Heart left ventricle (tissue), 16 donors: ENCODE measurements at regions not wholly inside any gene's neighbourhood (a gene's known extent, or its start where the extent isn't known, plus 50 kb on each side); places are given as distances from the start of the nearest gene placed in this dataset.

Source experiments
- ATAC-seq, 4 donors: fragments of 200-7000 bp; cut with Tn5 transposase; one replicate each; pipeline ENCODE4 v1.9.1; 2020 to 2022; ENCODE audit warnings: moderate library complexity in 4 of 4, mild to moderate bottlenecking in 3 of 4, moderate number of reproducible peaks in 1 of 4
- DNase-seq, 5 donors: peaks; one replicate each; pipeline ENCODE4 v3.0.0-alpha.2; 2020
- H3K27ac ChIP-seq, 12 donors: fragments of 200-600 bp; sonication (generic) in 4 of 12; one replicate each; pipeline versions ENCODE4 v1.5.0 to v1.8.0; 2016 to 2022; ENCODE audit warnings: mild to moderate bottlenecking in 2 of 12
- H3K27me3 ChIP-seq, 9 donors: fragments of 200-600 bp; sonication (generic) in 2 of 9; one replicate each; pipeline versions ENCODE4 v1.5.1 to v1.8.0; 2016 to 2022; ENCODE audit warnings: mild to moderate bottlenecking in 3 of 9
- H3K36me3 ChIP-seq, 9 donors: fragments of 200-600 bp; sonication (generic) in 2 of 9; one replicate each; pipeline versions ENCODE4 v1.5.0 to v1.8.0; 2018 to 2022; ENCODE audit warnings: mild to moderate bottlenecking in 2 of 9
- H3K4me1 ChIP-seq, 12 donors: fragments of 200-600 bp; sonication (generic) in 4 of 12; one replicate each; pipeline versions ENCODE4 v1.5.0 to v1.8.0; 2016 to 2022; ENCODE audit warnings: mild to moderate bottlenecking in 3 of 12
- H3K4me3 ChIP-seq, 12 donors: fragments of 200-600 bp; sonication (generic) in 4 of 12; one replicate each; pipeline versions ENCODE4 v1.5.0 to v1.8.0; 2017 to 2022; ENCODE audit warnings: mild to moderate bottlenecking in 9 of 12, moderate library complexity in 4 of 12
- H3K9me3 ChIP-seq, 12 donors: fragments of 200-600 bp; sonication (generic) in 4 of 12; one replicate each; pipeline versions ENCODE4 v1.5.0 to v1.8.0; 2016 to 2022; ENCODE audit warnings: mild to moderate bottlenecking in 1 of 12
- CTCF ChIP-seq, 12 donors: fragments of 200-600 bp; sonication (generic) in 4 of 12; IDR thresholded peaks; one replicate each; pipeline versions ENCODE4 v1.5.0 to v1.8.0; 2018 to 2022; ENCODE audit warnings: antibody characterized with exemption in 12 of 12, mild to moderate bottlenecking in 5 of 12
- POLR2A ChIP-seq, 2 donors: fragments of 450-650 bp; IDR thresholded peaks; one replicate each; pipeline ENCODE4 v1.6.1; 2017; ENCODE audit warnings: antibody characterized with exemption in 2 of 2, mild to moderate bottlenecking in 2 of 2, moderate library complexity in 2 of 2
- WGBS, 4 donors: extraction: QIAGEN DNeasy Blood & Tissue Kit in 2 of 4; methylation state at CpG; one replicate each; pipeline versions ENCODE4 v1.1.5 to v1.1.7; 2013 to 2018; 5-methylcytosine and 5-hydroxymethylcytosine counted together
- intact Hi-C, 10 donors: fragments of 100-400 bp; cut with DNase I; formaldehyde crosslinking; loops; one replicate each; pipeline versions ENCODE4 v1.11.1 to v1.14.2; 2022
- donor health status: ischemic (EF 13 %, LVEDD 7.1; RV severe dilation, severe dysfunction).
- donor health status: healthy with polysubstance abuse.
- donor health status: DM: no; HTN: yes; CAD: no.
- donor health status: DM: no; HTN: no; CAD: no.
- donor health status: ischemic (EF 25% LVEDD 6.9; RV normal size, moderate dysfunction).
- donor health status: ischemic (EF 25% LVEDD 5.7; RV mildly dilated, moderate dysfunction).
- donor health status: healthy.
- donor health status: DM: yes; HTN: yes; CAD: no.
- donor health status: ischemic (EF 35%, LVEDD 5.7; RV mildly dilated, moderate dysfunction).
- donor health status: nonischemic (EF 11% LVEDD 7.7; RV severe dilation, severe dysfunction).
- donor health status: DM: yes; HTN: yes; CAD: no.
- donor health status: PGD.
- donor health status: ischemic (EF 29% LVEDD 5.4; RV normal size, mild dysfunction).
- donor health status: nonischemic (EF 23%, LVEDD 6.1; RV moderate dilation, normal function).

- TF ChIP-seq POLR2A (IDR thresholded peaks at IDR 0.05), result no peak
- TF ChIP-seq CTCF (IDR thresholded peaks at IDR 0.05), result no peak
- no peak overlapping the region for H3K27ac ChIP-seq
- H3K27me3 ChIP-seq, result peaks cover 0 to 15% (median 0%) of the 10 kb centered on the region in 9 donors
- no peaks in the 10 kb centered on the region for H3K36me3 ChIP-seq
- no peak for DNase-seq
- no peak overlapping the region for H3K4me3 ChIP-seq
- peaks cover 0 to 20% (median 0%) of the 10 kb centered on the region in 12 donors for H3K4me1 ChIP-seq
- no peak for ATAC-seq
- WGBS, 4 donors, result 60 to 67% (median 63%) methylated on average over 6 of the region's 6 CpGs
- H3K9me3 ChIP-seq, result no peaks in the 10 kb centered on the region
- intact Hi-C loops, result no loop called here
These were observed 141.6 kb upstream of the CPSF6 start for GRCh38 chr12:69097619-69098368.

GRCh38 chr12:69099201-69099837, 140.1 kb upstream of the CPSF6 start:
- ATAC-seq, result no peak
- H3K27me3 ChIP-seq, result peaks cover 0 to 15% (median 0%) of the 10 kb centered on the region in 9 donors
- no peaks in the 10 kb centered on the region for H3K9me3 ChIP-seq
- no peaks in the 10 kb centered on the region for H3K36me3 ChIP-seq
- H3K27ac ChIP-seq, result no peak overlapping the region
- H3K4me1 ChIP-seq, result peaks cover 0 to 20% (median 0%) of the 10 kb centered on the region in 12 donors
- H3K4me3 ChIP-seq, result no peak overlapping the region
- WGBS, 4 donors, result 54 to 63% (median 60%) methylated on average over 9 of the region's 9 CpGs
- TF ChIP-seq CTCF (IDR thresholded peaks at IDR 0.05), result no peak
- no peak for DNase-seq
- intact Hi-C loops, result no loop called here

GRCh38 chr12:69101505-69101904, 137.9 kb upstream of the CPSF6 start:
- WGBS, 4 donors, result 64 to 80% (median 76%) methylated on average over 4 of the region's 4 CpGs
- intact Hi-C loops, result no loop called here
- Histone ChIP-seq H3K4me1 (peaks cover 0 to 10% (median 0%) of the 10 kb centered on the region in 12 donors), H3K9me3 (no peaks in the 10 kb centered on the region), H3K27me3 (peaks cover 0 to 15% (median 0%) of the 10 kb centered on the region in 9 donors), H3K36me3 (no peaks in the 10 kb centered on the region), H3K27ac (no peak overlapping the region), H3K4me3 (no peak overlapping the region)
- ATAC-seq (no peak), DNase-seq (no peak)
- TF ChIP-seq POLR2A (IDR thresholded peaks at IDR 0.05) (no peak), CTCF (IDR thresholded peaks at IDR 0.05) (no peak)

- no peaks in the 10 kb centered on the region for H3K36me3 ChIP-seq
- peaks cover 0 to 4% (median under 1%) of the 10 kb centered on the region in 12 donors for H3K4me1 ChIP-seq
- peak in 2 of 4 donors; percentile 57 to 68 for ATAC-seq
- H3K4me3 ChIP-seq, result no peak overlapping the region
- no peak overlapping the region for H3K27ac ChIP-seq
- no peak for DNase-seq
- no peaks in the 10 kb centered on the region for H3K9me3 ChIP-seq
- WGBS, 4 donors, result 62 to 79% (median 71%) methylated on average over 3 of the region's 3 CpGs
- peaks cover 0 to 15% (median 0%) of the 10 kb centered on the region in 9 donors for H3K27me3 ChIP-seq
- TF ChIP-seq POLR2A (IDR thresholded peaks at IDR 0.05) (no peak), CTCF (IDR thresholded peaks at IDR 0.05) (no peak)
- intact Hi-C loops, result no loop called here
These were observed 136.5 kb upstream of the CPSF6 start for GRCh38 chr12:69102856-69103255.
